ENCODE measurements at regions not wholly inside any gene's neighbourhood (a gene's known extent, or its start where the extent isn't known, plus 50 kb on each side); places are given as distances from the start of the nearest gene placed in this dataset.

DNA sequence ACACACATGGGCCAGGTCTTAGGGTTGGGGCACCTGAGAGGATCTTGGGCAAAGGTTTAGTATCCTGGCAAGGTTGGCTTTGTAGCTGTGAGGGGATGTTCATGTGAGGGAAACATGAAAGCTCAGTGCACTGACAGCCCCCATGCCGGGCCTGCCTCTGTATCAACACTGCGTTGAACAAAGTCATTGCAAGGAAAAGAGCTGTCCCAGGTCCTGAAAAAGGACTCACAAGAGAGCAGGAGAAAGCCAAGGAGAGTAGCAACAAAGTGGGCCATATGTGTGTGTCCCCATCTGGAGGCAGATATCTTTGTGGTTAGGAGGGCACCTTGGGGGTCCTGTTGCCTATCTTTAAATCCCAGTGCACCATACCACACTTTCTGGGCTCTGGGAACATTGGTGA is 237.8 kb upstream of the THSD7B start:
- intact Hi-C loops (cut with micrococcal nuclease; ENCODE audit: unreplicated experiment) (no loop called here), in situ Hi-C loops (cut with MboI) (no loop called here)
- ChIA-PET CTCF (no interaction called here), SMC1A (ENCODE audit: uncharacterized antibody, unreplicated experiment) (interaction anchor here (0.6 kb wide), 1 partner anchor 44 kb away, joined by 3 read pairs; no protein-coding TSS in a partner anchor), RAD21 (ENCODE audit: unreplicated experiment) (no interaction called here), POLR2A (no interaction called here)
- H3K4me1 ChIP-seq (ENCODE audit: control insufficient read depth, insufficient read depth, low read length) = no peaks in the 10 kb centered on the region
- H3K9ac ChIP-seq (ENCODE audit: control insufficient read depth, insufficient read depth, low read length) = no peak overlapping the region
- TF ChIP-seq, protein P1, sequence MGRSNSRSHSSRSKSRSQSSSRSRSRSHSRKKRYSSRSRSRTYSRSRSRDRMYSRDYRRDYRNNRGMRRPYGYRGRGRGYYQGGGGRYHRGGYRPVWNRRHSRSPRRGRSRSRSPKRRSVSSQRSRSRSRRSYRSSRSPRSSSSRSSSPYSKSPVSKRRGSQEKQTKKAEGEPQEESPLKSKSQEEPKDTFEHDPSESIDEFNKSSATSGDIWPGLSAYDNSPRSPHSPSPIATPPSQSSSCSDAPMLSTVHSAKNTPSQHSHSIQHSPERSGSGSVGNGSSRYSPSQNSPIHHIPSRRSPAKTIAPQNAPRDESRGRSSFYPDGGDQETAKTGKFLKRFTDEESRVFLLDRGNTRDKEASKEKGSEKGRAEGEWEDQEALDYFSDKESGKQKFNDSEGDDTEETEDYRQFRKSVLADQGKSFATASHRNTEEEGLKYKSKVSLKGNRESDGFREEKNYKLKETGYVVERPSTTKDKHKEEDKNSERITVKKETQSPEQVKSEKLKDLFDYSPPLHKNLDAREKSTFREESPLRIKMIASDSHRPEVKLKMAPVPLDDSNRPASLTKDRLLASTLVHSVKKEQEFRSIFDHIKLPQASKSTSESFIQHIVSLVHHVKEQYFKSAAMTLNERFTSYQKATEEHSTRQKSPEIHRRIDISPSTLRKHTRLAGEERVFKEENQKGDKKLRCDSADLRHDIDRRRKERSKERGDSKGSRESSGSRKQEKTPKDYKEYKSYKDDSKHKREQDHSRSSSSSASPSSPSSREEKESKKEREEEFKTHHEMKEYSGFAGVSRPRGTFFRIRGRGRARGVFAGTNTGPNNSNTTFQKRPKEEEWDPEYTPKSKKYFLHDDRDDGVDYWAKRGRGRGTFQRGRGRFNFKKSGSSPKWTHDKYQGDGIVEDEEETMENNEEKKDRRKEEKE (IDR thresholded peaks at IDR 0.05) = no peak
- TF ChIP-seq, protein P2, sequence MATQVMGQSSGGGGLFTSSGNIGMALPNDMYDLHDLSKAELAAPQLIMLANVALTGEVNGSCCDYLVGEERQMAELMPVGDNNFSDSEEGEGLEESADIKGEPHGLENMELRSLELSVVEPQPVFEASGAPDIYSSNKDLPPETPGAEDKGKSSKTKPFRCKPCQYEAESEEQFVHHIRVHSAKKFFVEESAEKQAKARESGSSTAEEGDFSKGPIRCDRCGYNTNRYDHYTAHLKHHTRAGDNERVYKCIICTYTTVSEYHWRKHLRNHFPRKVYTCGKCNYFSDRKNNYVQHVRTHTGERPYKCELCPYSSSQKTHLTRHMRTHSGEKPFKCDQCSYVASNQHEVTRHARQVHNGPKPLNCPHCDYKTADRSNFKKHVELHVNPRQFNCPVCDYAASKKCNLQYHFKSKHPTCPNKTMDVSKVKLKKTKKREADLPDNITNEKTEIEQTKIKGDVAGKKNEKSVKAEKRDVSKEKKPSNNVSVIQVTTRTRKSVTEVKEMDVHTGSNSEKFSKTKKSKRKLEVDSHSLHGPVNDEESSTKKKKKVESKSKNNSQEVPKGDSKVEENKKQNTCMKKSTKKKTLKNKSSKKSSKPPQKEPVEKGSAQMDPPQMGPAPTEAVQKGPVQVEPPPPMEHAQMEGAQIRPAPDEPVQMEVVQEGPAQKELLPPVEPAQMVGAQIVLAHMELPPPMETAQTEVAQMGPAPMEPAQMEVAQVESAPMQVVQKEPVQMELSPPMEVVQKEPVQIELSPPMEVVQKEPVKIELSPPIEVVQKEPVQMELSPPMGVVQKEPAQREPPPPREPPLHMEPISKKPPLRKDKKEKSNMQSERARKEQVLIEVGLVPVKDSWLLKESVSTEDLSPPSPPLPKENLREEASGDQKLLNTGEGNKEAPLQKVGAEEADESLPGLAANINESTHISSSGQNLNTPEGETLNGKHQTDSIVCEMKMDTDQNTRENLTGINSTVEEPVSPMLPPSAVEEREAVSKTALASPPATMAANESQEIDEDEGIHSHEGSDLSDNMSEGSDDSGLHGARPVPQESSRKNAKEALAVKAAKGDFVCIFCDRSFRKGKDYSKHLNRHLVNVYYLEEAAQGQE (IDR thresholded peaks at IDR 0.05; ENCODE audit: low read depth, low read length) = peak; percentile 91
- TF ChIP-seq RUNX3 (IDR thresholded peaks at IDR 0.05; ENCODE audit: low read length) = no peak
- no TSS peak for BruUV-seq (replicated peaks)
- 24% methylated on average over 2 of the region's 2 CpGs for WGBS (ENCODE audit: insufficient coverage, insufficient replicate concordance, low lambda C conversion rate, missing lambda C conversion rate)
- FAIRE-seq (no peak), DNase-seq (ENCODE audit: low read depth, low spot score) (no peak), ATAC-seq (peak; percentile 41; the same call in 1 of the 3 replicates)
- no peak overlapping the region for H3K27ac ChIP-seq (ENCODE audit: control insufficient read depth, insufficient read depth)
- H3K9me3 ChIP-seq (replicated peaks; ENCODE audit: control insufficient read depth, insufficient read depth, low read length) = no peaks in the 10 kb centered on the region
- no peaks in the 10 kb centered on the region for H3K79me2 ChIP-seq (ENCODE audit: control insufficient read depth, insufficient read depth, low read length)
- no peak overlapping the region for H3K4me2 ChIP-seq (ENCODE audit: control insufficient read depth, insufficient read depth)
- H3K36me3 ChIP-seq (ENCODE audit: control insufficient read depth in 2 of 2, insufficient read depth in 2 of 2, low read length in 1 of 2) = no peaks in the 10 kb centered on the region
- H2AFZ ChIP-seq (ENCODE audit: control insufficient read depth, low read depth, low read length) = no peak overlapping the region
- no peaks in the 10 kb centered on the region for H4K20me1 ChIP-seq (ENCODE audit: control insufficient read depth, insufficient read depth)
- H3K4me3 ChIP-seq = no peak overlapping the region
- no peaks in the 10 kb centered on the region for H3K27me3 ChIP-seq (replicated peaks in 1 of 2; ENCODE audit: control insufficient read depth in 2 of 2, insufficient read depth in 2 of 2, low read length in 1 of 2)

Data from GM12878 (cell line).